ENCODE measurements at regions not wholly inside any gene's neighbourhood (a gene's known extent, or its start where the extent isn't known, plus 50 kb on each side); places are given as distances from the start of the nearest gene placed in this dataset.
"Not testable (repeated sequence)": the region's sequence is repeated elsewhere in the genome, so short reads cannot be mapped to it uniquely, and the experiment has no call there.

- no peak for DNase-seq
Observed at GRCh38 chr2:185667452-185667851, 71.2 kb upstream of the FSIP2 start.

- DNase-seq = no peak
Observed at GRCh38 chr2:185668710-185669109, 69.9 kb upstream of the FSIP2 start.

GRCh38 chr2:185674232-185674631 lies 64.4 kb upstream of the FSIP2 start:
- no peak for DNase-seq

GRCh38 chr2:185676316-185676715 lies 62.3 kb upstream of the FSIP2 start:
- no peak for DNase-seq

- not testable (repeated sequence) for DNase-seq
Observed at GRCh38 chr2:185687001-185687400, 51.6 kb upstream of the FSIP2 start.

- DNase-seq = no peak
Observed at GRCh38 chr2:185687967-185688366, 50.6 kb upstream of the FSIP2 start.

Measured in stimulated activated naive CD4-positive, alpha-beta T cell (primary cell).